Adrenal gland (tissue), 9 donors: ENCODE measurements at regions not wholly inside any gene's neighbourhood (a gene's known extent, or its start where the extent isn't known, plus 50 kb on each side); places are given as distances from the start of the nearest gene placed in this dataset.

Experiments used
- DNase-seq, 7 donors: peaks; one replicate each; pipeline ENCODE4 v3.0.0-alpha.2; 2019 to 2020
- H3K27ac ChIP-seq, 5 donors: fragments of 200-600 bp; sonication (generic) in 4 of 5; 1 replicate in 3 of 5; 2 replicates in 2 of 5; pipeline versions ENCODE4 v1.5.1 to v1.8.0; 2016 to 2020; ENCODE audit warnings: mild to moderate bottlenecking in 1 of 5
- H3K27me3 ChIP-seq: fragments of 200-600 bp; 2 replicates; pipeline ENCODE4 v1.8.0; 2021
- H3K36me3 ChIP-seq, 2 donors: fragments of 200-600 bp; replicated peaks in 1 of 2; 1 replicate in 1 of 2; 2 replicates in 1 of 2; pipeline versions ENCODE4 v1.5.1 to v1.8.0; 2018 to 2022
- H3K4me1 ChIP-seq, 2 donors: fragments of 200-600 bp; replicated peaks in 1 of 2; 1 replicate in 1 of 2; 2 replicates in 1 of 2; pipeline versions ENCODE4 v1.5.1 to v1.8.0; 2018 to 2021
- H3K4me3 ChIP-seq, 4 donors: fragments of 200-600 bp; sonication (generic) in 3 of 4; one replicate each; pipeline ENCODE4 v1.5.1; 2016 to 2018
- H3K9me3 ChIP-seq, 3 donors: fragments of 200-600 bp; sonication (generic) in 1 of 3; replicated peaks in 1 of 3; 1 replicate in 2 of 3; 2 replicates in 1 of 3; pipeline versions ENCODE4 v1.5.1 to v1.8.0; 2016 to 2021
- CTCF ChIP-seq, 6 experiments: fragments of 450-650 bp in 4 of 6; fragments of 200-600 bp in 2 of 6; sonication (generic) in 1 of 6; IDR thresholded peaks; 1 replicate in 5 of 6; 2 replicates in 1 of 6; pipeline versions ENCODE4 v1.5.1 to v1.8.0; 2016 to 2021; ENCODE audit warnings: antibody characterized with exemption in 6 of 6, mild to moderate bottlenecking in 2 of 6, moderate library complexity in 1 of 6
- POLR2A ChIP-seq, 2 donors: fragments of 450-650 bp; IDR thresholded peaks; one replicate each; pipeline ENCODE4 v1.6.1; 2017; ENCODE audit warnings: antibody characterized with exemption in 2 of 2, mild to moderate bottlenecking in 2 of 2, moderate library complexity in 1 of 2
- WGBS, 4 donors: extraction: QIAGEN DNeasy Blood & Tissue Kit in 2 of 4; methylation state at CpG; one replicate each; pipeline versions ENCODE4 v1.1.5 to v1.1.7; 2013 to 2017; 5-methylcytosine and 5-hydroxymethylcytosine counted together
- intact Hi-C, 2 donors: fragments of 100-400 bp; cut with DNase I; formaldehyde crosslinking; loops; one replicate each; pipeline versions ENCODE4 v1.14.1 to v1.15.0; 2022 to 2023
- donor health status: healthy with polysubstance abuse.
- donor health status: Bipolar disorder and iron deficiency.
- donor health status: DM: yes; HTN: yes; CAD: no.
- donor health status: DM: no; HTN: no; CAD: no.
- donor health status: DM: no; HTN: no; CAD: no.

- Histone ChIP-seq H3K4me3 (no peak overlapping the region), H3K27me3 (no peaks in the 10 kb centered on the region), H3K27ac (no peak overlapping the region), H3K36me3 (no peaks in the 10 kb centered on the region), H3K4me1 (peaks cover 3% of the 10 kb centered on the region in 2 donors), H3K9me3 (no peaks in the 10 kb centered on the region)
- DNase-seq = no peak
- 93 to 96% (median 95%) methylated on average over 9 to 11 of the region's 11 CpGs for WGBS, 4 donors
- TF ChIP-seq CTCF (IDR thresholded peaks at IDR 0.05) (no peak), POLR2A (IDR thresholded peaks at IDR 0.05) (no peak)
- intact Hi-C loops = no loop called here
These were observed 96.5 kb upstream of the WNT4 start for GRCh38 chr1:22239378-22239777.

GRCh38 chr1:22241250-22241649 is 98.4 kb upstream of the WNT4 start:
- intact Hi-C loops = no loop called here
- no peaks in the 10 kb centered on the region for H3K27me3 ChIP-seq
- H3K4me1 ChIP-seq = peaks cover 3% of the 10 kb centered on the region in 2 donors
- WGBS, 4 donors = 74 to 92% (median 84%) methylated on average over 3 of the region's 3 CpGs
- H3K4me3 ChIP-seq = no peak overlapping the region
- DNase-seq = no peak
- TF ChIP-seq POLR2A (IDR thresholded peaks at IDR 0.05) = no peak
- TF ChIP-seq CTCF (IDR thresholded peaks at IDR 0.05) = no peak
- H3K9me3 ChIP-seq = no peaks in the 10 kb centered on the region
- no peaks in the 10 kb centered on the region for H3K36me3 ChIP-seq
- H3K27ac ChIP-seq = no peak overlapping the region

DNA sequence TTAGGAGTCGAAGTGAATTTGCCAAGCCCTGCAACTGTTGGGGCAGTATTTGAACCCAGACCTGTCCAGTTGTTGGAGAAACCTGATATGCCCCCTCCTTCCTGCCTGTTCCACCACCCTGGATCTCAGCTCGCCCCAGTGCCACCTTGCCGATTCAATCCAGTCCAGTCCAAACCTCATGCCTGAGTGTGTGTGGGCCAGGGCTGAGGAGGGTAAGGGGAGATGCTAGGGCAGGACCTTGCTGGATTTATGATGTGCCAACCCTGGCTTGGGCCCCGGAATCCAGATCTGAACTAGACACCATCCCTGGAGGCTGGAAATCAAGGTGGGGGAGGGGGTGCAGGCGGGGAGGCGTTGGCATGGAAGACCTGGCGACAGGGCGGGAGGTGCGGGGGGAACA is 98.9 kb upstream of the WNT4 start:
- Histone ChIP-seq H3K4me3 (no peak overlapping the region), H3K9me3 (no peaks in the 10 kb centered on the region), H3K27ac (no peak overlapping the region), H3K36me3 (no peaks in the 10 kb centered on the region), H3K27me3 (no peaks in the 10 kb centered on the region), H3K4me1 (peaks cover 3% of the 10 kb centered on the region in 2 donors)
- intact Hi-C loops = no loop called here
- TF ChIP-seq POLR2A (IDR thresholded peaks at IDR 0.05) (no peak), CTCF (IDR thresholded peaks at IDR 0.05) (no peak)
- 85 to 94% (median 91%) methylated on average over 9 of the region's 9 CpGs for WGBS, 4 donors
- DNase-seq = no peak

GRCh38 chr1:22245100-22245650 is 102.3 kb upstream of the WNT4 start:
- Histone ChIP-seq H3K27ac (no peak overlapping the region), H3K36me3 (no peaks in the 10 kb centered on the region), H3K9me3 (no peaks in the 10 kb centered on the region), H3K4me1 (no peaks in the 10 kb centered on the region), H3K4me3 (no peak overlapping the region), H3K27me3 (no peaks in the 10 kb centered on the region)
- no peak for TF ChIP-seq POLR2A (IDR thresholded peaks at IDR 0.05)
- WGBS, 4 donors = 84 to 96% (median 88%) methylated on average over 4 to 9 of the region's 9 CpGs
- intact Hi-C loops = no loop called here
- DNase-seq = no peak

GRCh38 chr1:22245726-22246125 is 102.8 kb upstream of the WNT4 start:
- Histone ChIP-seq H3K9me3 (no peaks in the 10 kb centered on the region), H3K27me3 (no peaks in the 10 kb centered on the region), H3K4me1 (no peaks in the 10 kb centered on the region), H3K27ac (no peak overlapping the region), H3K36me3 (no peaks in the 10 kb centered on the region), H3K4me3 (no peak overlapping the region)
- intact Hi-C loops = no loop called here
- no peak for DNase-seq
- TF ChIP-seq CTCF (IDR thresholded peaks at IDR 0.05) (no peak), POLR2A (IDR thresholded peaks at IDR 0.05) (no peak)
- WGBS, 4 donors = 74 to 79% (median 76%) methylated on average over 7 to 8 of the region's 8 CpGs
